Body of pancreas (tissue), 4 donors: ENCODE measurements at regions not wholly inside any gene's neighbourhood (a gene's known extent, or its start where the extent isn't known, plus 50 kb on each side); places are given as distances from the start of the nearest gene placed in this dataset.
"Not testable (repeated sequence)": the region's sequence is repeated elsewhere in the genome, so short reads cannot be mapped to it uniquely, and the experiment has no call there.

Experiments used
- ATAC-seq: fragments of 150-250 bp; one replicate; pipeline ENCODE4 v1.9.1; 2016
- DNase-seq, 4 donors: peaks; one replicate each; pipeline ENCODE4 v3.0.0-alpha.2; 2019
- H3K27ac ChIP-seq, 4 donors: fragments of 200-600 bp; sonication (generic); 1 replicate in 3 of 4; 2 replicates in 1 of 4; pipeline versions ENCODE4 v1.5.1 to v1.6.1; 2016 to 2019; ENCODE audit warnings: mild to moderate bottlenecking in 1 of 4, mixed read lengths in 1 of 4, moderate library complexity in 1 of 4
- H3K27me3 ChIP-seq, 2 donors: fragments of 200-600 bp; sonication (generic); one replicate each; pipeline ENCODE4 v1.6.0; 2016; ENCODE audit warnings: mild to moderate bottlenecking in 1 of 2
- H3K36me3 ChIP-seq, 2 donors: fragments of 200-600 bp; sonication (generic); replicated peaks in 1 of 2; 2 replicates each; pipeline ENCODE4 v1.5.1; 2016; ENCODE audit warnings: low read depth in 2 of 2; ENCODE audit not compliant: insufficient read depth in 1 of 2
- H3K4me1 ChIP-seq: fragments of 200-600 bp; sonication (generic); one replicate; pipeline ENCODE4 v1.6.0; 2016
- H3K4me3 ChIP-seq, 2 donors: fragments of 200-600 bp; sonication (generic); 1 replicate in 1 of 2; 2 replicates in 1 of 2; pipeline ENCODE4 v1.5.1; 2016 to 2019
- H3K9me3 ChIP-seq, 3 donors: fragments of 200-600 bp; sonication (generic); 1 replicate in 2 of 3; 2 replicates in 1 of 3; pipeline ENCODE4 v1.5.1; 2016
- POLR2A ChIP-seq, 3 donors: fragments of 450-650 bp; IDR thresholded peaks; one replicate each; pipeline ENCODE4 v1.6.1; 2016; ENCODE audit warnings: antibody characterized with exemption in 3 of 3, mild to moderate bottlenecking in 2 of 3
- WGBS, 2 donors: methylation state at CpG; one replicate each; pipeline ENCODE4 v1.1.5; 2017; 5-methylcytosine and 5-hydroxymethylcytosine counted together
- intact Hi-C: fragments of 100-400 bp; cut with DNase I; formaldehyde crosslinking; loops from one replicate; pipeline ENCODE4 v1.15.1; 2023
- TF ChIP-seq, protein P1 (sequence below), 7 experiments: fragments of 450-650 bp in 4 of 7; fragments of 200-600 bp in 3 of 7; sonication (generic) in 3 of 7; IDR thresholded peaks; one replicate each; pipeline ENCODE4 v1.5.1; 2016 to 2019; ENCODE audit warnings: antibody characterized with exemption in 7 of 7

DNA sequence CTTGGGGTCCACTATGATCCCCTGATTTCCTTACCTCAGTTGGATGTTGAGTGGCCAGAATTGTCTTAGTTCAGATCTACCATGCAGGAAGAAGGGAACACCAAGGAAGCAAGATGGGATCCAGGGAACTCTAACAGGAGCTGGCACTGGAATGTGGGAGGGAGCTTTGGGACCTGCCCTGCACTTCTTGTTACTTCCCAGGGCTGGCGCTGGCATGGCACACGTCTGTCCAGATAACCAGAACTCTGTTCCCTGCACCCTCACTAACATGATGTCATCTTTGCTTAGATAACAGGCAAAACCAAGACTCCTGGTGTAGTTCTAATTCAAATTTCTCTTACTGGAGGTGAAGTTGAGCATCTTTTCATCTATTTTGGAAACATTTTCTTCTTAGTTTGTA, 550.0 kb downstream of the MN1 start:
- peaks cover 12% of the 10 kb centered on the region for H3K4me1 ChIP-seq
- no peak for ATAC-seq
- peaks cover 0 to 12% (median 0%) of the 10 kb centered on the region in 3 donors for H3K9me3 ChIP-seq
- DNase-seq, result peak in 3 of 4 donors; percentile 28 to 46 (median 35)
- no peak overlapping the region for H3K4me3 ChIP-seq
- intact Hi-C loops, result no loop called here
- 36 to 38% methylated on average over 2 of the region's 2 CpGs for WGBS, 2 donors
- TF ChIP-seq POLR2A (IDR thresholded peaks at IDR 0.05), result no peak
- TF ChIP-seq, protein P1, sequence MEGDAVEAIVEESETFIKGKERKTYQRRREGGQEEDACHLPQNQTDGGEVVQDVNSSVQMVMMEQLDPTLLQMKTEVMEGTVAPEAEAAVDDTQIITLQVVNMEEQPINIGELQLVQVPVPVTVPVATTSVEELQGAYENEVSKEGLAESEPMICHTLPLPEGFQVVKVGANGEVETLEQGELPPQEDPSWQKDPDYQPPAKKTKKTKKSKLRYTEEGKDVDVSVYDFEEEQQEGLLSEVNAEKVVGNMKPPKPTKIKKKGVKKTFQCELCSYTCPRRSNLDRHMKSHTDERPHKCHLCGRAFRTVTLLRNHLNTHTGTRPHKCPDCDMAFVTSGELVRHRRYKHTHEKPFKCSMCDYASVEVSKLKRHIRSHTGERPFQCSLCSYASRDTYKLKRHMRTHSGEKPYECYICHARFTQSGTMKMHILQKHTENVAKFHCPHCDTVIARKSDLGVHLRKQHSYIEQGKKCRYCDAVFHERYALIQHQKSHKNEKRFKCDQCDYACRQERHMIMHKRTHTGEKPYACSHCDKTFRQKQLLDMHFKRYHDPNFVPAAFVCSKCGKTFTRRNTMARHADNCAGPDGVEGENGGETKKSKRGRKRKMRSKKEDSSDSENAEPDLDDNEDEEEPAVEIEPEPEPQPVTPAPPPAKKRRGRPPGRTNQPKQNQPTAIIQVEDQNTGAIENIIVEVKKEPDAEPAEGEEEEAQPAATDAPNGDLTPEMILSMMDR (IDR thresholded peaks at IDR 0.05), result no peak
- no peak overlapping the region for H3K27ac ChIP-seq
- H3K36me3 ChIP-seq, result no peaks in the 10 kb centered on the region
- no peaks in the 10 kb centered on the region for H3K27me3 ChIP-seq

DNA sequence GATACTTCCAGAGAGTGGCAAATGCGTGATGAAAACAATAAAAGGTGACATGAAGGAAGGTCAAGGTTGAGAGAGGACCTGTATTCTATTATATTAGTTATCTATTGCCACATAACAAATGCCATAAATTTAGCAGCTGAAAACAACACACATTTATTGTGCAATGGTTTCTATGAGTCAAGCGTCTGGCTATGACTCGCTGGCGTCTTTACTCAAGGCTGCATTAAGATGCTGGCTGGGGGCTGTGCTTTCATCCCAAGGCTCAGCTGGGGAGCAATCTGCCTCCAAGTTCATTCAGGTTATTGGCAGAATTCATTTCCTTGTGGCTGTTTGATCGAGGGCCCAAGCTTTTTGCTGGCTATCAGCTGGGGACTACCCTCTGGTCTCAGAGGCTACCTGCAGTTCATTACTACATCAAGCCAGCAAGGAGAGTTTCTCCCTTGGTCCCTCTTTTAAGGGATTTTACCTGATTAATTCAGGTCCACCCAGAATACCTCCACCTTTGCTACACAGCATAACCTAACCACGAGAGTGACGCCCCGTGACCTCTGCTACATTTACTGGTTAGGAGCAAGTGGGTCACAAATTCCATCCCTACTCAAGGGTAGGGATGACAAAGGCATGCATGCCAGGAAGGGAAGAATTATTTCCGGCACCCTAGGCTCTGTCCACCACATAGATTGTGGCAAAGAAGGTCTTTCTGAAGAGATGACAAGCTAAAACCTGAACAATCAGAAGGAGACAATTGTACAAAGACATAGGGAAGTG, 549.1 kb downstream of the MN1 start:
- Histone ChIP-seq H3K9me3 (peaks cover 0 to 12% (median 0%) of the 10 kb centered on the region in 3 donors), H3K4me3 (no peak overlapping the region), H3K36me3 (no peaks in the 10 kb centered on the region), H3K4me1 (peaks cover 7% of the 10 kb centered on the region), H3K27me3 (no peaks in the 10 kb centered on the region), H3K27ac (no peak overlapping the region)
- no peak for TF ChIP-seq POLR2A (IDR thresholded peaks at IDR 0.05)
- TF ChIP-seq, protein P1 (IDR thresholded peaks at IDR 0.05), result no peak
- no peak for ATAC-seq
- 77 to 85% methylated on average over 9 of the region's 9 CpGs for WGBS, 2 donors
- intact Hi-C loops, result no loop called here
- peak in 2 of 4 donors; percentile 38 to 39 for DNase-seq

DNA sequence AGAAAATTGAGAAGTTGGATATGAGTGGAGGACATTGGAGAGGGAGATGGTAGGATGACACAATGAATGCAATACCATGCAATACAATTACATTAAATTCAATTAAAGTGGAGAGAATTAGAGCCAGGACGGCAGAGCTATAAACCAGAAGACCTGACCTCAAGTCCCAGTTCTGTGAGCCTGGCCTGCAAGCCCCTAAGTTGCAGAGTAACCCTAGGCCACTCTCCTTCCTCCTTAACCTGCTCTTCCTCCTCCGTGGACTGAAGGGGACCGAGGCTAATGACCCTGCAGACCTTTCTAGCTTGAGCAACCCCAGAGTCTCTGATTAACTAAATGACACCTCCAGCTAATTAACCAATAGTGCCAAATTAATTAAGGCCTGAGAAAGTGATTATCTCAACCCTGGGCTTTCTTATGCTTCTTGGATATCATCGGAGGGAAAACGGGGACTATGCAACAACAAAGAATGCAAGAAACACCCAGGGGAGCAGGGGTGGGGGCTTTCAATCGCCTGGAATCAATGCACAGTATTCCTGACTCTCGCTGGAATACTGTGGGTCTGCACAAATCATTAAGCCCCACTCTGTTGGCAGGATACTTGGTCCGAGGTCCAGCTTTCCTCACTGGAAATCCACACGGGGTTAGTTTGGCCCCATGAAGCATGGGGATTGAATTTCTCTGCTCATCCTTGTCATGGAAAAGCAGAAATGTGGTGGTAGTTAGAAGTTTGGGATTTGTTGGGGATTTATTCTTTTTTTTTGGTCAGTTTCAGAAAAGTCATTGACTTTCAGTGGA, 548.3 kb downstream of the MN1 start:
- intact Hi-C loops, result no loop called here
- no peaks in the 10 kb centered on the region for H3K4me1 ChIP-seq
- TF ChIP-seq, protein P1 (IDR thresholded peaks at IDR 0.05), result no peak

DNA sequence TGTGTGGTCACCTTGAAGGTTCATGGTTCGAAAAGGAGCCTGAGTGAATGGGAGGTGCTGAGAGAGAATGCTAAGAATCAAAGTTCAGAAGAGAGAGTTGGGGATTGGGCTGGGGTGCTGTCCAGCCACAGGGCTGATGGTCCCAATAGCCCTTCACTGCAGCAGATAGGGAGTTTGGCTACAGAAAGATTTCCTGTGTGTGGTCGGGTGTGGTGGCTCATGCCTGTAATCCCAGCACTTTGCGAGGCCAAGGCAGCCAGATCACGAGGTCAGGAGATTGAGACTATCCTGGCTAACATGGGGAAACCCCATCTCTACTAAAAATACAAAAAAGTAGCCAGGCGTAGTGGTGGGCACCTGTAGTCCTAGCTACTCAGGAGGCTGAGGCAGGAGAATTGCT, 547.5 kb downstream of the MN1 start:
- H3K4me3 ChIP-seq, H3K36me3 ChIP-seq, H3K27ac ChIP-seq, H3K27me3 ChIP-seq, H3K4me1 ChIP-seq, DNase-seq, intact Hi-C loops, ATAC-seq: not testable (repeated sequence)
- WGBS, 2 donors, result 84 to 89% methylated on average over 5 of the region's 5 CpGs
- H3K9me3 ChIP-seq, result peaks cover 0 to 12% (median 0%) of the 10 kb centered on the region in 3 donors

More for the DNA sequence above, 548.3 kb downstream of the MN1 start:
- H3K27me3 ChIP-seq, result no peaks in the 10 kb centered on the region
- H3K36me3 ChIP-seq, result no peaks in the 10 kb centered on the region
- H3K27ac ChIP-seq, result no peak overlapping the region
- ATAC-seq (no peak), DNase-seq (no peak)
- H3K4me3 ChIP-seq, result no peak overlapping the region
- peaks cover 0 to 12% (median 0%) of the 10 kb centered on the region in 3 donors for H3K9me3 ChIP-seq
- 85 to 96% methylated on average over 9 of the region's 9 CpGs for WGBS, 2 donors

DNA sequence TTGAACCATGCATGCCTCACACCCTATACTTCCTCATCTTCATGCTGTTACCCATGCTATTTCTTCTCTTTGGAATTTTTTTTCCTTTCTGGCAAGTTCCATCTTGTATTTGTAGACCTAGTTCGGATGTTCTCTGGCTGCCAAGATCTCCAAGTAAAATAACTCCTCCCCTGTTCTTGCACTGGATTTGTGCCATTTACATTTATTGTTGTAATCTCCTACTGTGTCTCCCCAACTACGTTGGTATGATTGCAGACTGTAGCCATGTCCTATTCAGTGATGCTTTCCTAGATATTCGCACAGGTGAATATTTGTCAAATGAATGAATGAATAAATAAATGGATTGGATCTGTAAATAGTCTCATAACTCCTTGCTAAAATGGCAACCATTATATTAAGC, 546.0 kb downstream of the MN1 start:
- H3K27ac ChIP-seq, result no peak overlapping the region
- no peak overlapping the region for H3K4me3 ChIP-seq
- H3K9me3 ChIP-seq, result peaks cover 0 to 12% (median 0%) of the 10 kb centered on the region in 3 donors
- ATAC-seq (no peak), DNase-seq (no peak)
- TF ChIP-seq POLR2A (IDR thresholded peaks at IDR 0.05), result no peak
- TF ChIP-seq, protein P1 (IDR thresholded peaks at IDR 0.05), result no peak
- no peaks in the 10 kb centered on the region for H3K36me3 ChIP-seq
- intact Hi-C loops, result no loop called here
- 61 to 64% methylated on average over 3 of the region's 3 CpGs for WGBS, 2 donors
- H3K4me1 ChIP-seq, result no peaks in the 10 kb centered on the region
- H3K27me3 ChIP-seq, result no peaks in the 10 kb centered on the region
